ENCODE measurements at regions not wholly inside any gene's neighbourhood (a gene's known extent, or its start where the extent isn't known, plus 50 kb on each side); places are given as distances from the start of the nearest gene placed in this dataset.

DNA sequence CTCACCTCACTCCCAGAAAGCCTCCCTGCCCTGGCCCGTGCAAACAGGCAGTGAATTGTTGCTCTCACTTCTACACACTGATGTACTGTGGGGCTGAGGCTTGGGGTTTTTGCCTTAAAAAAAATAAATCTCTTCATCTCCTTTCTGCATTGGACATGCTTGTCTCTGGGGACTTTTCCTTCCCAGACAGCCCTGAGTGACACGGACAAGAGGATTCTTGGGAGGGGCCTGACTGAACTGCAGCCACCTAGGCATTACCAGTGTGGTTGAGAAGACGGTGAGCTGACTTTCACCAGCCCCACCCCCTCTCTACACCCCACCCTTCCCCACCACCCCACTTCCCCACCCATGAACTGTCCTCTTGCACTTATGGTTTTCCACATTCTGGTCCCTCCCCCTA, 51.6 kb upstream of the PARP11 start:
- Histone ChIP-seq H3K9me2 (ENCODE audit: low read depth, low read length) (no peaks in the 10 kb centered on the region), H3K9me3 (ENCODE audit: low read length) (no peaks in the 10 kb centered on the region), H4K20me1 (ENCODE audit: insufficient read depth, low read length) (no peaks in the 10 kb centered on the region), H3K36me3 (ENCODE audit: insufficient read depth, low read length) (no peaks in the 10 kb centered on the region), H3K27me3 (ENCODE audit: insufficient read depth, low read length) (no peaks in the 10 kb centered on the region), H3K9ac (ENCODE audit: low read length) (no peak overlapping the region), H3K4me3 (ENCODE audit: low read depth, low read length, poor library complexity, severe bottlenecking) (no peak overlapping the region), H3K79me2 (ENCODE audit: insufficient read depth, low read length) (no peaks in the 10 kb centered on the region), H2AFZ (ENCODE audit: low read length) (no peak overlapping the region), H3K4me1 (ENCODE audit: insufficient read depth, low read length, severe bottlenecking) (no peaks in the 10 kb centered on the region), H3K27ac (ENCODE audit: low read depth, low read length, poor library complexity, severe bottlenecking) (no peak overlapping the region), H3F3A (ENCODE audit: insufficient read depth, low read length) (no peaks in the 10 kb centered on the region), H3K4me2 (ENCODE audit: low read length) (no peak overlapping the region)
- TF ChIP-seq, protein P1, sequence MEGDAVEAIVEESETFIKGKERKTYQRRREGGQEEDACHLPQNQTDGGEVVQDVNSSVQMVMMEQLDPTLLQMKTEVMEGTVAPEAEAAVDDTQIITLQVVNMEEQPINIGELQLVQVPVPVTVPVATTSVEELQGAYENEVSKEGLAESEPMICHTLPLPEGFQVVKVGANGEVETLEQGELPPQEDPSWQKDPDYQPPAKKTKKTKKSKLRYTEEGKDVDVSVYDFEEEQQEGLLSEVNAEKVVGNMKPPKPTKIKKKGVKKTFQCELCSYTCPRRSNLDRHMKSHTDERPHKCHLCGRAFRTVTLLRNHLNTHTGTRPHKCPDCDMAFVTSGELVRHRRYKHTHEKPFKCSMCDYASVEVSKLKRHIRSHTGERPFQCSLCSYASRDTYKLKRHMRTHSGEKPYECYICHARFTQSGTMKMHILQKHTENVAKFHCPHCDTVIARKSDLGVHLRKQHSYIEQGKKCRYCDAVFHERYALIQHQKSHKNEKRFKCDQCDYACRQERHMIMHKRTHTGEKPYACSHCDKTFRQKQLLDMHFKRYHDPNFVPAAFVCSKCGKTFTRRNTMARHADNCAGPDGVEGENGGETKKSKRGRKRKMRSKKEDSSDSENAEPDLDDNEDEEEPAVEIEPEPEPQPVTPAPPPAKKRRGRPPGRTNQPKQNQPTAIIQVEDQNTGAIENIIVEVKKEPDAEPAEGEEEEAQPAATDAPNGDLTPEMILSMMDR (IDR thresholded peaks at IDR 0.05; ENCODE audit: low read length): no peak
- no peak for TF ChIP-seq EZH2 (IDR thresholded peaks at IDR 0.05; ENCODE audit: borderline replicate concordance, low read length)

DNA sequence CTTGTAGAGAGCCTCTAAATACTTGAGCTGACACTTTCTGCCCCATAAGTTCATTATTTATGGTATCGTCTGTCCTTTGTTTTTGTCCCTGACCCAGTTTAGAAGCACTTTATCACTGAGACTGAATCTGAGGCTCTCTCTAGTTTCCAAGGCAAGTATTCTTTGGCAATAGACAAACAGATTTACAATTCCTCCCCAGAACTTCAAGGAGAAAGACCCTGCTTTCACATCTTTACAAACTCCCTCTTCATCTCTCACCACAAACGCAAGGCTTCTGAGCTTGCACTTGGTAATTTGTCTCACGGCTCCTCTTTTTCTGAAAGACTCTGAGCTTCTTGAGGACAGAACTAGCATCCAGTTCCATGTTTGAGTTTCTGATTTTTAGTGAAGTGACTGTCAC, 49.8 kb upstream of the PARP11 start:
- Histone ChIP-seq H3K4me3 (ENCODE audit: low read depth, low read length, poor library complexity, severe bottlenecking) (no peak overlapping the region), H3K9me3 (ENCODE audit: low read length) (no peaks in the 10 kb centered on the region), H3K4me2 (ENCODE audit: low read length) (no peak overlapping the region), H3K9me2 (ENCODE audit: low read depth, low read length) (no peaks in the 10 kb centered on the region), H3K27ac (ENCODE audit: low read depth, low read length, poor library complexity, severe bottlenecking) (no peak overlapping the region), H3K27me3 (ENCODE audit: insufficient read depth, low read length) (no peaks in the 10 kb centered on the region), H3F3A (ENCODE audit: insufficient read depth, low read length) (no peaks in the 10 kb centered on the region), H3K79me2 (ENCODE audit: insufficient read depth, low read length) (no peaks in the 10 kb centered on the region), H3K9ac (ENCODE audit: low read length) (no peak overlapping the region), H4K20me1 (ENCODE audit: insufficient read depth, low read length) (no peaks in the 10 kb centered on the region), H3K4me1 (ENCODE audit: insufficient read depth, low read length, severe bottlenecking) (no peaks in the 10 kb centered on the region), H2AFZ (ENCODE audit: low read length) (no peak overlapping the region), H3K36me3 (ENCODE audit: insufficient read depth, low read length) (no peaks in the 10 kb centered on the region)
- TF ChIP-seq, protein P1 (IDR thresholded peaks at IDR 0.05; ENCODE audit: low read length): no peak
- no peak for TF ChIP-seq EZH2 (IDR thresholded peaks at IDR 0.05; ENCODE audit: borderline replicate concordance, low read length)

All from OCI-LY1 (cell line).